HG02798 (cell line): ENCODE measurements at regions not wholly inside any gene's neighbourhood (a gene's known extent, or its start where the extent isn't known, plus 50 kb on each side); places are given as distances from the start of the nearest gene placed in this dataset.
"Not testable (repeated sequence)": the region's sequence is repeated elsewhere in the genome, so short reads cannot be mapped to it uniquely, and the experiment has no call there.

Source experiments
- ATAC-seq: cut with Tn5 transposase; IDR thresholded peaks from one replicate; pipeline ENCODE4 v1.9.1; 2021; ENCODE audit warnings: mild to moderate bottlenecking; ENCODE audit not compliant: unreplicated experiment, poor library complexity

GRCh38 chr14:27318774-27319420, 721.1 kb upstream of the NOVA1 start:
- ATAC-seq, result no peak

- no peak for ATAC-seq
Measured at GRCh38 chr14:27320261-27320660, 722.4 kb upstream of the NOVA1 start.

GRCh38 chr14:27327095-27327494, 729.3 kb upstream of the NOVA1 start:
- no peak for ATAC-seq

GRCh38 chr14:27338012-27338411, 740.2 kb upstream of the NOVA1 start:
- ATAC-seq, result no peak

GRCh38 chr14:27363036-27363435, 765.2 kb upstream of the NOVA1 start:
- ATAC-seq, result not testable (repeated sequence)

GRCh38 chr14:27366596-27366995, 768.8 kb upstream of the NOVA1 start:
- no peak for ATAC-seq

GRCh38 chr14:27367345-27367744, 769.5 kb upstream of the NOVA1 start:
- no peak for ATAC-seq

GRCh38 chr14:27370074-27370473, 772.2 kb upstream of the NOVA1 start:
- ATAC-seq, result no peak

GRCh38 chr14:27370775-27371174, 772.9 kb upstream of the NOVA1 start:
- no peak for ATAC-seq

- no peak for ATAC-seq
Measured at GRCh38 chr14:27371209-27371608, 773.4 kb upstream of the NOVA1 start.

- ATAC-seq, result no peak
Measured at GRCh38 chr14:27371868-27372267, 774.0 kb upstream of the NOVA1 start.

GRCh38 chr14:27372771-27373170, 774.9 kb upstream of the NOVA1 start:
- ATAC-seq, result no peak

GRCh38 chr14:27384124-27384523, 786.3 kb upstream of the NOVA1 start:
- no peak for ATAC-seq

GRCh38 chr14:27386391-27386790, 788.6 kb upstream of the NOVA1 start:
- no peak for ATAC-seq

- ATAC-seq, result no peak
Measured at GRCh38 chr14:27387463-27387862, 789.6 kb upstream of the NOVA1 start.

- ATAC-seq, result no peak
Measured at GRCh38 chr14:27389402-27389801, 791.6 kb upstream of the NOVA1 start.

GRCh38 chr14:27390155-27390554, 792.3 kb upstream of the NOVA1 start:
- ATAC-seq, result no peak

- no peak for ATAC-seq
Measured at GRCh38 chr14:27391331-27391730, 793.5 kb upstream of the NOVA1 start.

- ATAC-seq, result no peak
Measured at GRCh38 chr14:27392153-27392552, 794.3 kb upstream of the NOVA1 start.

GRCh38 chr14:27409944-27410343, 812.1 kb upstream of the NOVA1 start:
- ATAC-seq, result no peak

GRCh38 chr14:27410981-27411380, 813.1 kb upstream of the NOVA1 start:
- no peak for ATAC-seq

GRCh38 chr14:27427796-27428195, 830.0 kb upstream of the NOVA1 start:
- ATAC-seq, result no peak
